ENCODE measurements at regions not wholly inside any gene's neighbourhood (a gene's known extent, or its start where the extent isn't known, plus 50 kb on each side); places are given as distances from the start of the nearest gene placed in this dataset.

GRCh38 chr1:217281332-217281731 is 349.6 kb downstream of the GPATCH2 start:
- dilution Hi-C loops (cut with HindIII; ENCODE audit: low sequenced_read_pairs, unreplicated experiment) = no loop called here
- Histone ChIP-seq H3K4me2 (ENCODE audit: low read depth, low read length) (no peak overlapping the region), H4K8ac (ENCODE audit: low read depth in 2 of 2, low read length in 2 of 2) (no peak overlapping the region), H2AK9ac (replicated peaks; ENCODE audit: low read depth, low read length, poor library complexity) (peak overlapping the region; percentile 38), H3K4me1 (ENCODE audit: control insufficient read depth, insufficient read depth, low read length) (no peaks in the 10 kb centered on the region), H3K9me1 (ENCODE audit: insufficient read depth, low read length) (no peaks in the 10 kb centered on the region; the same call in 1 of the 2 replicates), H2BK15ac (ENCODE audit: low read depth, low read length) (no peak overlapping the region), H3K14ac (replicated peaks; ENCODE audit: low read depth, low read length) (no peak overlapping the region), H4K20me1 (ENCODE audit: insufficient read depth, low read length) (no peaks in the 10 kb centered on the region), H3K4me3 (ENCODE audit: insufficient read depth, low read depth, low read length) (no peak overlapping the region), H3K4ac (ENCODE audit: low read depth, low read length) (no peak overlapping the region), H3K56ac (ENCODE audit: extremely low read depth, insufficient read depth, low read length) (no peak overlapping the region), H2BK5ac (ENCODE audit: low read depth, low read length, poor library complexity, severe bottlenecking) (no peak overlapping the region), H3K9me3 (ENCODE audit: control insufficient read depth, insufficient read depth, low read length) (no peaks in the 10 kb centered on the region), H3K18ac (ENCODE audit: low read depth, low read length) (no peak overlapping the region), H3K36me3 (ENCODE audit: control insufficient read depth, insufficient read depth, low read length) (no peaks in the 10 kb centered on the region), H2BK120ac (ENCODE audit: low read depth, low read length) (no peak overlapping the region), H3K79me1 (ENCODE audit: low read depth in 1 of 2, low read length in 2 of 2) (no peaks in the 10 kb centered on the region), H2BK20ac (ENCODE audit: low read depth, low read length) (no peak overlapping the region), H2AK5ac (ENCODE audit: low read depth, low read length) (no peak overlapping the region), H3K27me3 (ENCODE audit: control insufficient read depth, insufficient read depth, low read length) (no peaks in the 10 kb centered on the region), H2AFZ (replicated peaks; ENCODE audit: low read length, poor library complexity) (no peak overlapping the region), H3K23ac (ENCODE audit: low read depth, low read length) (no peak overlapping the region), H4K5ac (ENCODE audit: low read depth, low read length) (no peak overlapping the region), H3K27ac (ENCODE audit: insufficient read depth, low read length) (no peak overlapping the region), H3K9ac (ENCODE audit: low read depth, low read length) (no peak overlapping the region), H4K91ac (ENCODE audit: insufficient read depth, low read depth, low read length) (no peak overlapping the region)
- ChIA-PET POLR2A (ENCODE audit: unreplicated experiment) (no interaction called here), CTCF (no interaction called here)
- BruUV-seq (replicated peaks) = no TSS peak
- TF ChIP-seq FOS (IDR thresholded peaks at IDR 0.05; ENCODE audit: low read depth, low read length) = no peak
- TF ChIP-seq NFE2L2 (IDR thresholded peaks at IDR 0.05; ENCODE audit: low read depth, low read length) = no peak
- TF ChIP-seq MAZ (IDR thresholded peaks at IDR 0.05; ENCODE audit: borderline replicate concordance, low read depth, low read length) = no peak
- TF ChIP-seq MAFK (IDR thresholded peaks at IDR 0.05; ENCODE audit: low read depth, low read length) = no peak
- TF ChIP-seq CTCF (conservative IDR thresholded peaks at IDR 0.05; ENCODE audit: low read depth, low read length) = no peak
- no peak for TF ChIP-seq ELK1 (IDR thresholded peaks at IDR 0.05; ENCODE audit: borderline replicate concordance, low read depth, low read length)
- no peak for TF ChIP-seq CEBPB (IDR thresholded peaks at IDR 0.05; ENCODE audit: low read depth, low read length)
- no peak for TF ChIP-seq RCOR1 (IDR thresholded peaks at IDR 0.05; ENCODE audit: insufficient replicate concordance, low read length)
- TF ChIP-seq BHLHE40 (IDR thresholded peaks at IDR 0.05; ENCODE audit: low read depth, low read length) = no peak
- no peak for TF ChIP-seq CHD1 (IDR thresholded peaks at IDR 0.05; ENCODE audit: low read depth, low read length)
- TF ChIP-seq MXI1 (IDR thresholded peaks at IDR 0.05; ENCODE audit: borderline replicate concordance, low read depth, low read length) = no peak
- no peak for TF ChIP-seq RAD21 (IDR thresholded peaks at IDR 0.05; ENCODE audit: low read length)
- TF ChIP-seq POLR2A (IDR thresholded peaks at IDR 0.05; ENCODE audit: low read depth, low read length) = no peak
- no peak for TF ChIP-seq RFX5 (IDR thresholded peaks at IDR 0.05; ENCODE audit: low read depth, low read length)
- ATAC-seq (ENCODE audit: low read depth) = no peak
- no peak for DNase-seq
- no CpG with 5 or more reads among the region's 1 CpG for WGBS, 2 experiments (ENCODE audit: extremely low coverage in 2 of 2, insufficient read length in 1 of 2)
- intact Hi-C loops (cut with micrococcal nuclease) = no loop called here
- in situ Hi-C loops (cut with MboI; ENCODE audit: low sequenced_read_pairs) = no loop called here

Data from IMR-90 (cell line).